DMS153 treated with DMSO at 0.1 percent for 48 hours (cell line): ENCODE measurements at regions not wholly inside any gene's neighbourhood (a gene's known extent, or its start where the extent isn't known, plus 50 kb on each side); places are given as distances from the start of the nearest gene placed in this dataset.
"Not testable (repeated sequence)": the region's sequence is repeated elsewhere in the genome, so short reads cannot be mapped to it uniquely, and the experiment has no call there.

Source experiments
- DNase-seq: peaks from one replicate; lab custom pipeline; 2025; ENCODE audit not compliant: unreplicated experiment; lab: John Stamatoyannopoulos, UW

DNA sequence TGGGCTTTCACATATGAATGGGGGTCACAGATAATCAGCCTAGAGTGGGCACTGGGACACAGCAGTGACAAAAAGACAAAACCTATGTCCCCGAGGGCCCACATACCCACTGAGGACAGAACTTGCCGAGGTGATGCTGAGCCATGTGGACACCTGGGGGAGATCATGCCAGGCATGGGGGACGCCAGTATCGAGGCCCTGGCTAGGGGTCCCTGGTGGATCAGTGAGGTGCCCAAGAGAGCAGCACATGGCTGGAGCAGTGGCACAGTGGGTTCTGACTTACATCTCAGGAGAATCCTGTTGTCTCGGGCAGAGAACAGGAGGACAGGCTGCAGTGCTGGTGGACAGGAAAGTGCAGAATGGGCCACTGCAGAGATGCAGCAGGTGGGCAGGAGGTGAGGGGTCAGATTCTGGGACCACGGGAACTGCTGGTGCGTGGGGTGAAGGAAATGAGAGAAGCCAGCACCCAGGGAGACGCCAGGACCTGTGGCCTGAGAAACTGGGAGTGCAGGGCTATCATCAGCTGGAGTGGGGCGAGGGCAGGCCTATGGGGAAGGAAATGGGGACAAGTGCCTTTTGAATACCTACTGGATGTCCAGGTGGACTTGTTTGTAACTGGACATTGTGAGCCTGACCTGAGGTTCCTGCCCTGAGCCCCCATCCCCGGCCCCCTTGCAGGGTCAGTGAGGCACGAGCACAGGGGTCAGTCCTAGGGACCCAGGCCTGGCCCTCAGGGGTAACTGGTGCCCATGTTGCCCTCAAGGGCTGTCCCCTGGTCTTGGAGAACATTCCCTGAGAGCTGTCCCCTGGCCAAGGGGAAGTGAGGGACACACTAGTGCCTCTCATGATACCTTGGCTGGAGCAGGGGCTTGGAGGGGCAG lies 91.2 kb upstream of the RET start:
- no peak for DNase-seq

- no peak for DNase-seq
Observed at GRCh38 chr10:42986633-42987032, 90.2 kb upstream of the RET start.

DNA sequence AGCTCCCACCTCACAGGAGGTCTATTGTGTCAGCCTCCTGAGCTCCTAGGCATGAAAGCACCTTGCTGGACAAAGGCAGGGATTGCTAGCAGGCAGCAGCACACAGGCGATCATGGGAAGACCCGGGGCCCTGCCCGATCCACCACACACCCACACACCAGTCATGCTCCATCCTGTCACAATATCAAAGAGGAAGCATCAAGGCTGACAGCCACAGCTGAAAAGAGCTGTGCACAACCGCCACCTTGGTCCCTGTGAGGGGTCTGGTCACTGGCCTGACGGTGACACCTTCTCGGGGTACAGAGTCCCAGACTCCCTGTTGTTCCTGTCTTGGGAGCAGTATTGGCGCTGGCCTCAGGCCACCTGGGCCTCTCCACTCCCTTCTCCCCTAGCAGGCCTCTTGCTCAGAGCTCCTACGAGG lies 89.7 kb upstream of the RET start:
- DNase-seq: no peak

DNA sequence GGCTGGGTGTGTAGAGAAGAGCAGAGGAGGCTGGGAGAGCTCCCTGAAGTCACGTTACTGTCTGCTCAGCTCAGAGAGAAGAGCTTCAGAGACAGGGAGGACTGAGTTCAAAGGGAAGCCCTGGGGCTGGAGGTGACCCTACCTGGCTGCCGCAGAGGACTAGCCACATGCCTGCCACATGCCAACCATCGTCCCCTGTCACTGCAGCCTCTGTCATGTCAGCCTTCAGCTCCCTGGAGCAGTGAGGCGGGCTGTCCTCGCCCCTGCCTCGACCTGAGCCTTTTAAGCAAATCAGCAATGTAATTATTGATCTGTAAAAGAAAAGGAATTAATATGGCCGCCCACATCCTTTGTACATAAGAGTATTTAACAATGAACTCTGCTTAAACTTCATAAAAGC lies 89.3 kb upstream of the RET start:
- no peak for DNase-seq

DNA sequence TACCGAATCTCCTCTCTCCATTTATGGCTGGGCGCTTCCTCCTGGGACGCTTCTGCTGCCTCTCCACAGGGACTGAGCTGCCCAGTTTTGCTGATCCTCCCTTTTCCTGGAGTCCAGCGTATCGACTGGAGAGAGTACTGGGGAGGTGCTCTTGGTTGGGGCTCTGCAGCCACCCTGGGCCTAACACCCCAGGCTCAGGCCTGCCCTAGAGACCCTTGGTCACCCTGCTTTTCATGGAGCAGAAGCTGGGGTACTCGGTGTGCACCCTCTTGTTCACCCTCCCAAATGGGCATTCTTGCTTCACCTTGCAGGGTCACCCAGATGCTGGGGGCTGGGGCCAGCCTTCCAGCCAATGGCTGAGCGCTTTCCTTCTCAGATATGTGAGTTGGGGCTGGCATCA lies 88.8 kb upstream of the RET start:
- DNase-seq: no peak

- no peak for DNase-seq
Observed at GRCh38 chr10:42988517-42989395, 88.1 kb upstream of the RET start.

DNA sequence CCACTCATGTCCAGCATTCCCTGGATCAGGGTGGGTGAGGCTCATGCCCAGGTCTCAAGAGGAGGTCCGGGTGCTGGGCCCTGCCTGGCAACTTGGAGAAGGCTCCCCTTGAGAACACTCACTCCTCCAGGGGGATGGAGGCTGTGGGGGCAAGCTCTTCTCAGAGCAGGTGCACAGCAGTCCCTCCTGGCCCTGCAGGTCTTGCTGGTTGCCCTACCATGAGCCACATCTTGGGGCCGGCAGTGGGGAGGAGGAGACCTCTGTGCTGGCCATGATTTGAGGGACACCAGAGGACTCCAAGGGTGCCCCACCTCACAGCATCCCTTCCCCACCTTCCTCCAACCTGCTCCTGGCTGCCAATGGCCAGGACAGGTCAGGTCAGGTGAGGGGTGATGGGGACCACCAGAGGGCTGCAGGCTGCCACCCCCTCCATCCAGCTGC lies 87.4 kb upstream of the RET start:
- DNase-seq: no peak

DNA sequence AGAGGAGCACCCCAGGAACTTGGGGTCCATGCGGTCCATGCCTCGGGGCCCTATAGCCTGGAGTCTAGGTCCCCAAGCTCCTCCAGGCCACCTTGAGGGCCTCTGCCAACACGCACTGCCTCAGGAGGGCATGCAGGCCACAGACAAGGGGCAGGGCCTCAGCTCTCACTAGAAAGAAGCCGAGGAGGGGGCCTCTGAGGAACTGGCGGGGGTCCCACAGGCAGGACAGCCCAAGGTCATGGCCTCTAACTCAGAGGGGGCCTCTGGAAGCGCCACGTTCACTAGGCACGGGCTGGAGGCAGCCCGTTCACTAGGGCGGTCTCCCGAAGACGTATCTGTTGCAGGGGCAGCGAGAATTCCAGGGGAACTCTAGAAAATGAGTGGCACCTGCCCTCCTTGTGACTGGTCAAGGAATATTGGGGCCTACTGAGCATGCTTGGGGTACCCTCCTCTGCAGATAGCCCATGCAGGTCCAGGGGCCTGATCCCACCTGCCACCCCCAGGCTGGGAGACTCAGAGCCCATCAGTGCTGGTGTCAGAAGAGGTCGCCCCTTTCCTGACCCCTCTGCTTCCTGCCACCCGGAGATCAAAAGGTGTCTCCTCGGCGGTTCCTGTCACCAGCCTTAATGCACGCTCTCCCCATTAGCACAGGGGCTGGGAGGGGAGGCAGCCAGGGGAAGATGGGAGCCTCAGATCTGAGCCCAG lies 86.7 kb upstream of the RET start:
- DNase-seq: no peak

DNA sequence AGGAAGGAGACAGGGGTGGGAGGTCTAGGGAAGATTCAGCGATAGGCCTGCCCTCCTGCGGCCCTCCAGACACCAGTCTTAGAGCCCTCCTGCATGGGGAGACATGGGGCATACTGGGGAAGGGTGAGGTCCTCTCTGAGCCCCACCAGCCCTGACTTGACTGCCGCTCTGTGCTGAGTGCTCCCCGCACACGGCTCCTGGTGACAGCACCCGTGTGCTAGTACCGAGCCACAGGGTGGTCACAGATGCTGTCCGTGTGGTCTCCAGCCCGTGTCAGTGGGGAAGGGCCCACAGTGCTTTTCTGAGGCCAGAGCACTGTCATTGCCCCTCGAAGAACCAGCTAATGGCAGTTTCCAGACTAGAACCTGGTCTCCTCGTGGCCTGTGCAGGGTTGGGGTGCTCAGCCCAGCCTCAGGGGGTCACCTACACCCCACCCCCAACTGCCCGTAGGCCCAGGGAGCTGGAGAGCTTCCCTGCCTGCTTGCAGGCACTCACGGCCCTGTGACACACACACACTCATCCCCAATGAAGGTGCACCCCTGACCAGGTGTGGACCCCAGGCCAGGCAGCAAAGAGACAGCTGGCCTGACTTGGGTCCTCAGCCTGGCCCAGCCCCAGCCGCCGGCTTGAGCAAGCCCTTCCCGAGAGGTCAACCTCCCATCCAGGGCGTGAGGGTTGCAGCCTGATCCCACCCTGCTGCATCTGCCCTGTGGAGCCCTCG lies 86.0 kb upstream of the RET start:
- no peak for DNase-seq

GRCh38 chr10:42991442-42992098 lies 85.3 kb upstream of the RET start:
- no peak for DNase-seq

- no peak for DNase-seq
Observed at GRCh38 chr10:42992156-42992956, 84.5 kb upstream of the RET start.

DNA sequence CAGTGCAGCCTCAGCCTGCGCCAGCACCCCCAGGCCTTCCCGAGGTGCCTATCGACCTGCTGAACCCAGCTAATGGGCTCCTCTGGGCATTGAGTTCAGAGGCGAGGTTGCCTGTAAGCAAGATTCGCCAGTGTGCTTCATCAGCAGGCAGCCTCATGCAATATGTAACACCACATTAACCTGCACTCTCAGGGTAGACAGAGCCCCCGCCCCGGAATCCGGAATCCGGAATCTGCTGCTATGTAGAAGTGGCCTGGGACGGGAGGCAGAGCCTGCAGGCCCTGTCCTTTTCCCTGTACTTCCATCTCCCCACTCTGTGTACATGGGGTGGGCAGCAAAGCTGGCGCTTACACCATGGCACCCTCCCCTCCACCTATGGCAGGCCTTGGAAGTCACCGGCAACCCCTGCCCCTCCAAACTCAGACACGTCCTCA lies 83.9 kb upstream of the RET start:
- no peak for DNase-seq

- DNase-seq: not testable (repeated sequence)
Observed at GRCh38 chr10:42994909-42995308, 82.0 kb upstream of the RET start.

DNA sequence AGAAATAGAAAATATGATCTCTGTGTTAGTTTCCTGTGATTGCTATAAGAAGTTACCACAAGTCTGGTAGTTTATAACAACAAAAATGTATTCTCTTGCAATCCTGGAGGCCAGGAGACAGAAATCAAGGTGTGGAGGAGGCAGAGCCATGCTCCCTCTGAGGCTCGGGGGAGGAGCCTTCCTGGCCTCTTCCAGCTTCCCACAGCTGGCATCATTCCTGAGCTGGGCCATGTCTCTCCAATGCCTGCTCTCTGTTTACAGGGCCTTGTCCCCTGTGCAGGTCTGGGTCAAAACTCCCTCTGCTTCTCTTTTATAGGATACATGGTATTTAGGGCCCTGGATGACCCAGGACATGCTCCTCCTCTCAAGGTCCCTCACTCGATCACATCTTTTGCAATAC lies 81.3 kb upstream of the RET start:
- DNase-seq: no peak

DNA sequence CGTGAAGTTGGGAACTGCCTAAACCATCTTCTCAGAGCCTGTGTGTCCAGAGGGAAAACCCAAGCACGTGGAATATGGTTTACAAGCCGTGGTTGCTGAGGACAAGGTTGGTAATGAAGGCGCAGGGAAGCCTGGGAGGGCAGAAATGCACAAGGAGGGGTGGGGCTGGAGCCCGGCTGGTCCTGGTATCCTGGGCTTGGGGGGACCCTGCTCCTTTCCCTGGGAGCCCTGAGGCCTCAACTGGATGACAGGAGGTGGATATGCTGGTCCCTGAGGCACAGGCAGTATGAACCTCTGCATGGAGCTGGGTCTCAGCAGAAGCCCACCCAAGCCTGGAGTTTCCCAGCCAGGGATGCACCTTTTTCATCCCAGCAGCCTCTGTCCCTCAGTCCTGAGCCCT lies 80.3 kb upstream of the RET start:
- no peak for DNase-seq

GRCh38 chr10:42997151-42997848 lies 79.6 kb upstream of the RET start:
- no peak for DNase-seq

DNA sequence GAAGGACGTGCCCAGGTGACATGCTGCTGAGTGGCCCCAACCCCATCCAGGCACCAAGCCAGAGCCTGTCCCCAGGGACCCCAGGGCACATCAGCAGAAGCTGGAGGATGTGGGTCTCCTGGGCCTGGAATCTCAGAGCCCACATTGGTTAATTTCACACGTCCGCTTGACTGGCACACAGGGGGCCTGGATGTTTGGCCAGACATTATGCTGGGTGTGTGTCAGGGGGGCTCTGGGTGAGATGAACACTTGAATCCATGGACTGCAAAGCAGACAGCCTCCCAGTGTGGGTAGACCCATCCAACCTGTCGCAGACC lies 79.1 kb upstream of the RET start:
- DNase-seq: no peak

- DNase-seq: no peak
Observed at GRCh38 chr10:42998481-42999384, 78.1 kb upstream of the RET start.
